ENCODE measurements at regions not wholly inside any gene's neighbourhood (a gene's known extent, or its start where the extent isn't known, plus 50 kb on each side); places are given as distances from the start of the nearest gene placed in this dataset.

GRCh38 chr1:58981392-58981791 is 197.5 kb upstream of the JUN start:
- TF ChIP-seq CTCF (IDR thresholded peaks at IDR 0.05; ENCODE audit: control extremely low read depth in 1 of 3, insufficient read depth in 1 of 3, low read depth in 1 of 3, low read length in 3 of 3): no peak
- TF ChIP-seq POLR2A (IDR thresholded peaks at IDR 0.05; ENCODE audit: control extremely low read depth in 1 of 2, low read depth in 2 of 2, low read length in 2 of 2): no peak
- TF ChIP-seq ZNF274 (IDR thresholded peaks at IDR 0.05; ENCODE audit: borderline replicate concordance, extremely low read depth, low read length): no peak
- no peak for TF ChIP-seq TAF1 (IDR thresholded peaks at IDR 0.05; ENCODE audit: low read depth, low read length)
- no peak for TF ChIP-seq TBP (IDR thresholded peaks at IDR 0.05; ENCODE audit: low read depth, low read length)
- TF ChIP-seq RNF2 (IDR thresholded peaks at IDR 0.05; ENCODE audit: borderline replicate concordance, low read depth, low read length, missing control alignments, poor library complexity, severe bottlenecking): no peak
- no peak for TF ChIP-seq POLR2AphosphoS5 (IDR thresholded peaks at IDR 0.05; ENCODE audit: low read depth, low read length)

All from H1 (cell line).